ENCODE measurements at regions not wholly inside any gene's neighbourhood (a gene's known extent, or its start where the extent isn't known, plus 50 kb on each side); places are given as distances from the start of the nearest gene placed in this dataset.

DNA sequence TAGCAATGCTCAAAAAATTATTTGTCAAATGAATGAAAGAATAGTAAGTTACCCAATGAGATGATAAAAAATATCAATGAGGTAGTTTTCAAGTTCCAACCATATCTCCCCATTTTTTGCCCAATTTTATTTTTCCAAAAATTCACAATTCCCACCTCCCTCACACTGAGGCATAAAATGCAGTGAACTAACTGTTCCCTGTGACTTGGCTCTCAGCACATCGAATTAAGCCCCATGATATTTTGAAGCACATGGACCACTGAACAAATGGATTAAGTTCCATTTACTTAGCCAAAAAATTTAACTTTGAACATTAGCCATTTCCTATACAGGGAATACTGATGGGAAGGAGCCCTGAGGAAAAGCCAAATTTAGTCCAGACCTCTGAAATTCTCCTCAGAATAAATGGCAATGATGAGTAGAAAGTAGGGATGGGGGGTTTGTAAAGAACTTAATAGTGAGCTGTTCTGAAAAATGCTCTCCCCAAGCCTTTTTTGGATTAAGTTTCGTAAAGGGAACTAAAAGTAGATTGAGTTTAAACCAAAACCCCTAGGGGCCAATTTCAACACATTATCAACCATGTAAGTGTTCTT is 166.3 kb upstream of the GRM3 start:
- TF ChIP-seq, protein P1, sequence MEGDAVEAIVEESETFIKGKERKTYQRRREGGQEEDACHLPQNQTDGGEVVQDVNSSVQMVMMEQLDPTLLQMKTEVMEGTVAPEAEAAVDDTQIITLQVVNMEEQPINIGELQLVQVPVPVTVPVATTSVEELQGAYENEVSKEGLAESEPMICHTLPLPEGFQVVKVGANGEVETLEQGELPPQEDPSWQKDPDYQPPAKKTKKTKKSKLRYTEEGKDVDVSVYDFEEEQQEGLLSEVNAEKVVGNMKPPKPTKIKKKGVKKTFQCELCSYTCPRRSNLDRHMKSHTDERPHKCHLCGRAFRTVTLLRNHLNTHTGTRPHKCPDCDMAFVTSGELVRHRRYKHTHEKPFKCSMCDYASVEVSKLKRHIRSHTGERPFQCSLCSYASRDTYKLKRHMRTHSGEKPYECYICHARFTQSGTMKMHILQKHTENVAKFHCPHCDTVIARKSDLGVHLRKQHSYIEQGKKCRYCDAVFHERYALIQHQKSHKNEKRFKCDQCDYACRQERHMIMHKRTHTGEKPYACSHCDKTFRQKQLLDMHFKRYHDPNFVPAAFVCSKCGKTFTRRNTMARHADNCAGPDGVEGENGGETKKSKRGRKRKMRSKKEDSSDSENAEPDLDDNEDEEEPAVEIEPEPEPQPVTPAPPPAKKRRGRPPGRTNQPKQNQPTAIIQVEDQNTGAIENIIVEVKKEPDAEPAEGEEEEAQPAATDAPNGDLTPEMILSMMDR (IDR thresholded peaks at IDR 0.05; ENCODE audit: low read length) = no peak
- no peak for TF ChIP-seq EZH2 (IDR thresholded peaks at IDR 0.05; ENCODE audit: borderline replicate concordance, low read length)

Data from OCI-LY1 (cell line).